Psoas muscle (tissue), 7 donors: ENCODE measurements at regions not wholly inside any gene's neighbourhood (a gene's known extent, or its start where the extent isn't known, plus 50 kb on each side); places are given as distances from the start of the nearest gene placed in this dataset.

ENCODE experiments used
- ATAC-seq, 4 donors: fragments of 200-7000 bp; cut with Tn5 transposase; one replicate each; pipeline ENCODE4 v1.9.1; 2020; ENCODE audit warnings: moderate library complexity in 3 of 4, mild to moderate bottlenecking in 2 of 4
- DNase-seq, 2 donors: peaks; one replicate each; pipeline ENCODE4 v3.0.0-alpha.2; 2020
- H3K27ac ChIP-seq: fragments of 200-600 bp; one replicate; pipeline ENCODE4 v1.8.0; 2022
- H3K27me3 ChIP-seq, 3 donors: fragments of 200-600 bp in 1 of 3; one replicate each; pipeline versions ENCODE4 v1.6.1 to v1.8.0; 2013 to 2022; ENCODE audit warnings: low read length in 2 of 3, mild to moderate bottlenecking in 2 of 3, moderate library complexity in 1 of 3; ENCODE audit not compliant: insufficient read depth in 3 of 3
- H3K36me3 ChIP-seq, 2 donors: fragments of 200-600 bp in 1 of 2; one replicate each; pipeline versions ENCODE4 v1.6.1 to v1.8.0; 2013 to 2022; ENCODE audit warnings: low read depth in 1 of 2, mild to moderate bottlenecking in 1 of 2, moderate library complexity in 1 of 2; ENCODE audit not compliant: insufficient read depth in 1 of 2
- H3K4me1 ChIP-seq: fragments of 200-600 bp; one replicate; pipeline ENCODE4 v1.8.0; 2022
- H3K4me3 ChIP-seq: fragments of 200-600 bp; one replicate; pipeline ENCODE4 v1.8.0; 2022; ENCODE audit warnings: mild to moderate bottlenecking
- H3K9me3 ChIP-seq: fragments of 200-600 bp; one replicate; pipeline ENCODE4 v1.8.0; 2022
- WGBS, 3 donors: extraction: QIAGEN DNeasy Blood & Tissue Kit; methylation state at CpG; one replicate each; pipeline versions ENCODE4 v1.1.6 to v1.1.7; 2013; 5-methylcytosine and 5-hydroxymethylcytosine counted together
- intact Hi-C, 2 donors: fragments of 100-400 bp; cut with DNase I; formaldehyde crosslinking; loops; one replicate each; pipeline versions ENCODE4 v1.11.0 to v1.14.2; 2022
- TF ChIP-seq, protein P1 (sequence below): fragments of 200-600 bp; IDR thresholded peaks from one replicate; pipeline ENCODE4 v1.8.0; 2022; ENCODE audit warnings: antibody characterized with exemption
- donor health status: healthy with polysubstance abuse.
- donor health status: DM: no; HTN: no; CAD: no; lungs with moderate emphysema.
- donor health status: Bipolar disorder and iron deficiency.
- donor health status: healthy.
- donor health status: DM: yes; HTN: yes; CAD: no.
- donor health status: DM: no; HTN: no; CAD: no.
- donor health status: DM: yes; HTN: yes; CAD: no.

DNA sequence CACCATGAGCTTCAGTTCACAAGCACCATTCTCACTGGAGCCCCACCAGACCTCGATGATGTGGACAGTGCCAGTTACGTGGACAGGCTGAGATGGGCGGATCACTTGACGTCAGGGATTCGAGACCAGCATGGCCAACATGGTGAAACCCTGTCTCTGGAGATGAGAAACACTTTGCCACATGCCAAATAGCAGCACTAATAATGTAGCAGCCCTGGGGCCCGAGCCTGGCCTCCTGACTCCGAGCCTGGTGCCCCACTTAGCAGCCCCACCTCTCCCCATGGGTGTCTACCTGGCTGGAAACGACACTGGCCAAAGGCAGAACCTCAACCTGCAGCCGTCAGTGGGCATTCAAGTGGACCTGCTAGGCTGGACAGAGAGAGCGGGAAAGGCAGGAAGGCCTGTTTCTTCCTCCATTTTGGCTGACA lies 129.1 kb downstream of the TOMM20 start:
- intact Hi-C loops = loop anchor here (5.0 to 10.0 kb wide), 4 partner anchors 73 to 505 kb away; no protein-coding TSS in a partner anchor
- ATAC-seq = no peak
- Histone ChIP-seq H3K9me3 (no peaks in the 10 kb centered on the region), H3K27me3 (no peaks in the 10 kb centered on the region), H3K4me1 (peaks cover 32% of the 10 kb centered on the region), H3K36me3 (no peaks in the 10 kb centered on the region), H3K27ac (peak overlapping the region; percentile 98), H3K4me3 (no peak overlapping the region)
- TF ChIP-seq, protein P1, sequence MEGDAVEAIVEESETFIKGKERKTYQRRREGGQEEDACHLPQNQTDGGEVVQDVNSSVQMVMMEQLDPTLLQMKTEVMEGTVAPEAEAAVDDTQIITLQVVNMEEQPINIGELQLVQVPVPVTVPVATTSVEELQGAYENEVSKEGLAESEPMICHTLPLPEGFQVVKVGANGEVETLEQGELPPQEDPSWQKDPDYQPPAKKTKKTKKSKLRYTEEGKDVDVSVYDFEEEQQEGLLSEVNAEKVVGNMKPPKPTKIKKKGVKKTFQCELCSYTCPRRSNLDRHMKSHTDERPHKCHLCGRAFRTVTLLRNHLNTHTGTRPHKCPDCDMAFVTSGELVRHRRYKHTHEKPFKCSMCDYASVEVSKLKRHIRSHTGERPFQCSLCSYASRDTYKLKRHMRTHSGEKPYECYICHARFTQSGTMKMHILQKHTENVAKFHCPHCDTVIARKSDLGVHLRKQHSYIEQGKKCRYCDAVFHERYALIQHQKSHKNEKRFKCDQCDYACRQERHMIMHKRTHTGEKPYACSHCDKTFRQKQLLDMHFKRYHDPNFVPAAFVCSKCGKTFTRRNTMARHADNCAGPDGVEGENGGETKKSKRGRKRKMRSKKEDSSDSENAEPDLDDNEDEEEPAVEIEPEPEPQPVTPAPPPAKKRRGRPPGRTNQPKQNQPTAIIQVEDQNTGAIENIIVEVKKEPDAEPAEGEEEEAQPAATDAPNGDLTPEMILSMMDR = no peak
- no peak for DNase-seq
- 91 to 98% (median 92%) methylated on average over 10 of the region's 10 CpGs for WGBS, 3 donors

DNA sequence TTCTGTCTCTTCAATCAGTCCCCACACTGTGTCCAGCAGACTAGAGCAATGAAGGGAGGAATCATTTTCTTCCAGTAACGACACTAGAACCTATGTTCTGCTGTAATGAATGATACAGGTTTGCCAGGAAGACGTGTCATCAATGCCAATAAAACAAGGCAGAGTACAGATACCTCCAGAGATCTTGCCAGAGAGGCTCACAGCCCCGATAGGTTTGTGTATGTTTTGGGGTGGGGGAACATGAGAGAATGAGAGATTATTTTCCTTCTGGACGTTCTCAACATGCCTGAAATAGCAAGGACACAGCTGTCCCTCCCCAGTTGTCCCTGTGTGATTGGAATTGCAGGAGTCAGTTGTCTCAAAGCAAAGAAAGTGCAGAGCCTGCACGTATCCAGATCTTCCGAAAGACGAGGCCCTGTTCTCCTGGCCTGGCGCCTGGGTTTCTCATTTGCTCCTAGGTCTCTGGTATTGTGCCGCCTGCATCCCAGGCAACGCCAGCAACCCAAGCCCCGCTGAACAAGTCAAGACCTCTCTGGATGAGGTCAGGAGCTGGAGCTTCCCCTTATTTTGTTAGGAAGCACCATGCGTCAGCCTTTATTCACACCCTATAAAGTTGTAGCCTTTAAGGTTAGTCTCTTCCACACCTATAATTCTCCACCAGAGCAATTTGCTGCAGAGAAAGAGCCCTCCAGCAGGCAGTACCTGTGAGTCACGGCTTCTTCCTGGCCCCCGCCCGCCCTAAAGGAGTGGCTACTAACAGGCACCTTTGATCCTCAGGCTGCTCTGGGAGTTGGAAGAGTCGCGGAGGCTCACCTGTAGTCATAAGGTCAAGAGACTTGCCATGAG lies 130.5 kb downstream of the TOMM20 start:
- ATAC-seq = peak; percentile 53 to 73 (median 68)
- Histone ChIP-seq H3K9me3 (no peaks in the 10 kb centered on the region), H3K4me3 (peak overlapping the region; percentile 42), H3K4me1 (peaks cover 32% of the 10 kb centered on the region), H3K36me3 (no peaks in the 10 kb centered on the region), H3K27me3 (no peaks in the 10 kb centered on the region), H3K27ac (peak overlapping the region; percentile 98)
- intact Hi-C loops = loop anchor here (1.0 to 10.0 kb wide), 6 partner anchors 73 to 503 kb away; no protein-coding TSS in a partner anchor
- 23 to 31% (median 26%) methylated on average over 17 of the region's 17 CpGs for WGBS, 3 donors
- TF ChIP-seq, protein P1 = no peak
- peak; percentile 76 to 83 for DNase-seq

DNA sequence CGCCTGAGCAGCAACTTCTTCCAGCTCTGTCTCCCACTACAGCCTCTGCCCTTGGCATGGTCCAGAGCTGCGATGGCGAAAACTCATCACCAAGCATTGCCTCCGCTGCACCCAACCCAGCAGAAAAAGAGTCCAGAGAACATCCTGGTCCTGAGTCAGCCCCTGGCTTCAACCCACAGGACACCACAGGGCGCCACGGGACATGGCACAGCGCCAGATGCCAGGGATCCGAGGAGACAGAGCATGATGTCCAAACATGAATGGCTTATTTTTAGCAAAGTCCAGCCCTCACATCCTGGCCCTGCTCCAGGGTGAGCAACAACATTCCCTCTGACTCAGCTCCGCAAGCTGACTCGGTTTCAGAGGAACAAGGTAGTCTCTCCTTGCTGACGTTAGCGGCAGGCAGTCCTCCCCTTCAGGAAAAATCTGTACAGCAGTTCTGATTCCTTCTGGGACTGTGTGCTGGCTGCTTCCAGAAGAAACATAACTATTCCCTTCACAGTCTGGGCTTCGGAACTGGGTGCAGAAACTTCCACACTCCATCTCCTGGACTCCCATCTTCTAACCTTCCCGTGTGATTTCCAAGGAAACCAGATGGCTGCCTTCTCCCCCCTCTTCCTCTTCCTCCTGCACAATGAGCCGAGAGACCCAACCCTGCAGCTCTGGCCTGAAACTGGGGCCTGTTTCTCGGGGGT lies 131.3 kb downstream of the TOMM20 start:
- Histone ChIP-seq H3K4me1 (peaks cover 32% of the 10 kb centered on the region), H3K9me3 (no peaks in the 10 kb centered on the region), H3K36me3 (no peaks in the 10 kb centered on the region), H3K4me3 (peak overlapping the region; percentile 42), H3K27ac (peak overlapping the region; percentile 98), H3K27me3 (no peaks in the 10 kb centered on the region)
- 5 to 9% (median 8%) methylated on average over 16 of the region's 16 CpGs for WGBS, 3 donors
- peak; percentile 100 for DNase-seq
- intact Hi-C loops = loop anchor here (1.0 to 10.0 kb wide), 6 partner anchors 73 to 503 kb away; no protein-coding TSS in a partner anchor
- TF ChIP-seq, protein P1 = no peak
- ATAC-seq = peak; percentile 90 to 95 (median 92)

DNA sequence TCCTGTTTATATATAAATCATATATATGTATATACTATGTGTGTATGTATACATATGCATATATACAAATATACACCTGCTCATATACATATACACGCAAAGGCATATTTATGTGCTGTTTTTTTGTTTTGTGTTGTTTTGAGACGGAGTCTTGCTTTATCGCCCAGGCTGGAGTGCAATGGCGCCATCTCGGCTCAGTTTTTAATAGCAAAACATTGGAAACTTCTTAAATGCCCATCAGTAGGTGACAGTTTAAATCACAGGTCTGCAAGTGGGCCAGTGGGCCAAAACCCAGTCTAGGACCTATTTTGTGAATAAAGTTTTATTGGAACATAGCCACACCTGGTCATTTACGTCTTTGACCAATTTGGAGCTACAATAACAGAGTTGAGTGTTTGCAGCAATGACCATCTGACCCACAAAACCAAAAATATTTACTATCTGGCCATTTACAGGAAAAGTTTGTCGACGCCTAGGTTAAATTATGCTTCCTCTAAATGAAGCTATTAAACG lies 132.3 kb downstream of the TOMM20 start:
- DNase-seq = no peak
- Histone ChIP-seq H3K36me3 (no peaks in the 10 kb centered on the region), H3K9me3 (no peaks in the 10 kb centered on the region), H3K27me3 (no peaks in the 10 kb centered on the region), H3K4me3 (no peak overlapping the region), H3K27ac (peak overlapping the region; percentile 98), H3K4me1 (peaks cover 32% of the 10 kb centered on the region)
- no peak for ATAC-seq
- WGBS, 3 donors = 80 to 90% (median 85%) methylated on average over 9 of the region's 9 CpGs
- intact Hi-C loops = loop anchor here (2.0 to 10.0 kb wide), 5 partner anchors 74 to 502 kb away; no protein-coding TSS in a partner anchor
- TF ChIP-seq, protein P1 = no peak
